GM04504 (cell line): ENCODE measurements at regions not wholly inside any gene's neighbourhood (a gene's known extent, or its start where the extent isn't known, plus 50 kb on each side); places are given as distances from the start of the nearest gene placed in this dataset.

Experiments used
- DNase-seq: peaks from one replicate; pipeline ENCODE4 v3.0.0-alpha.2; 2012; ENCODE audit warnings: low read depth

- DNase-seq, result no peak
Observed at GRCh38 chr7:25859412-25860274, 292.4 kb upstream of the NFE2L3 start.

GRCh38 chr7:25860275-25861163, 291.5 kb upstream of the NFE2L3 start:
- no peak for DNase-seq

GRCh38 chr7:25861164-25861496, 290.9 kb upstream of the NFE2L3 start:
- no peak for DNase-seq

- no peak for DNase-seq
Observed at GRCh38 chr7:25861601-25862260, 290.3 kb upstream of the NFE2L3 start.

GRCh38 chr7:25862261-25863004, 289.6 kb upstream of the NFE2L3 start:
- peak; percentile 100 for DNase-seq

- DNase-seq, result no peak
Observed at GRCh38 chr7:25863005-25863728, 288.8 kb upstream of the NFE2L3 start.

GRCh38 chr7:25863729-25864110, 288.3 kb upstream of the NFE2L3 start:
- no peak for DNase-seq

- DNase-seq, result no peak
Observed at GRCh38 chr7:25864511-25864910, 287.5 kb upstream of the NFE2L3 start.

- no peak for DNase-seq
Observed at GRCh38 chr7:25864943-25865751, 286.9 kb upstream of the NFE2L3 start.

GRCh38 chr7:25868509-25868908, 283.5 kb upstream of the NFE2L3 start:
- no peak for DNase-seq

GRCh38 chr7:25870574-25870973, 281.4 kb upstream of the NFE2L3 start:
- no peak for DNase-seq

GRCh38 chr7:25876092-25876491, 275.9 kb upstream of the NFE2L3 start:
- no peak for DNase-seq

- no peak for DNase-seq
Observed at GRCh38 chr7:25877802-25878789, 273.9 kb upstream of the NFE2L3 start.

- DNase-seq, result no peak
Observed at GRCh38 chr7:25879799-25880198, 272.2 kb upstream of the NFE2L3 start.

GRCh38 chr7:25881317-25882037, 270.5 kb upstream of the NFE2L3 start:
- no peak for DNase-seq

- DNase-seq, result no peak
Observed at GRCh38 chr7:25882151-25882773, 269.7 kb upstream of the NFE2L3 start.

GRCh38 chr7:25884265-25884828, 267.7 kb upstream of the NFE2L3 start:
- no peak for DNase-seq
